Endothelial cell of umbilical vein (primary cell): ENCODE measurements at regions not wholly inside any gene's neighbourhood (a gene's known extent, or its start where the extent isn't known, plus 50 kb on each side); places are given as distances from the start of the nearest gene placed in this dataset.

Experiments used
- BruUV-seq: library from RNA; stranded (reverse); fragments of 400-500 nt; replicated peaks from 2 replicates; lab custom pipeline; 2021; lab: Mats Ljungman, UMichigan
- CTCF ChIA-PET: fragments of 300-600, 350-600 bp; sonication (Branson Sonifier 250); formaldehyde crosslinking; loops from one replicate; lab custom pipeline; 2021; ENCODE audit warnings: antibody characterized with exemption, inconsistent platforms; lab: Charles Lee
- POLR2A ChIA-PET: fragments of 300-600, 350-600 bp; sonication (Branson Sonifier 250); formaldehyde crosslinking; loops from one replicate; lab custom pipeline; 2021; ENCODE audit warnings: antibody characterized with exemption, inconsistent platforms; lab: Charles Lee
- DNase-seq: peaks from one replicate; pipeline ENCODE4 v3.0.0-alpha.2; 2011; ENCODE audit warnings: low read depth, low spot score
- FAIRE-seq: peaks from 2 replicates; lab custom pipeline; 2011; peaks lifted over from hg19 to GRCh38; lab: Jason Lieb, UNC
- H2AFZ ChIP-seq: 2 replicates; pipeline ENCODE4 v1.6.0; 2012; ENCODE audit warnings: low read depth, low read length, control low read depth, inconsistent platforms
- H3K27ac ChIP-seq: 2 replicates; pipeline ENCODE4 v1.5.1; 2011; ENCODE audit warnings: low read depth, mild to moderate bottlenecking, control low read depth, low read length, moderate library complexity; ENCODE audit not compliant: insufficient read depth
- H3K27me3 ChIP-seq, 2 experiments: 2 replicates each; pipeline versions ENCODE4 v1.6.0 to v1.6.1; 2011; ENCODE audit warnings: low read length in 2 of 2, mixed read lengths in 1 of 2; ENCODE audit not compliant: control insufficient read depth in 2 of 2, insufficient read depth in 2 of 2
- H3K36me3 ChIP-seq, 2 experiments: 2 replicates in 1 of 2; 3 replicates in 1 of 2; pipeline ENCODE4 v1.5.1; 2011; ENCODE audit warnings: low read length in 2 of 2, mild to moderate bottlenecking in 1 of 2, moderate library complexity in 1 of 2; ENCODE audit not compliant: control insufficient read depth in 2 of 2, insufficient read depth in 2 of 2; ENCODE audit errors: extremely low read depth in 1 of 2
- H3K4me1 ChIP-seq: 3 replicates; pipeline ENCODE4 v1.5.1; 2011; ENCODE audit warnings: mild to moderate bottlenecking, low read length; ENCODE audit not compliant: control insufficient read depth, insufficient read depth; ENCODE audit errors: extremely low read depth
- H3K4me2 ChIP-seq: 2 replicates; pipeline ENCODE4 v1.6.1; 2011; ENCODE audit warnings: low read length, control low read depth, mixed read lengths; ENCODE audit not compliant: insufficient read depth
- H3K4me3 ChIP-seq, 3 experiments: fragments of 200-600 bp in 1 of 3; sonication (generic), shearing (Covaris generic) in 1 of 3; replicated peaks in 1 of 3; 2 replicates each; pipeline ENCODE4 v1.5.1; 2011 to 2016; ENCODE audit warnings: control low read depth in 3 of 3, low read length in 3 of 3, mild to moderate bottlenecking in 2 of 3, inconsistent platforms in 1 of 3, low read depth in 1 of 3, moderate library complexity in 1 of 3; ENCODE audit not compliant: insufficient read depth in 1 of 3
- H3K79me2 ChIP-seq: 2 replicates; pipeline ENCODE4 v1.6.0; 2012; ENCODE audit warnings: low read length, inconsistent platforms; ENCODE audit not compliant: control insufficient read depth, insufficient read depth
- H3K9ac ChIP-seq: replicated peaks from 2 replicates; pipeline ENCODE3; 2011; ENCODE audit warnings: low read length, control low read depth; ENCODE audit not compliant: insufficient read depth; ENCODE audit errors: extremely low read depth
- H3K9me1 ChIP-seq: replicated peaks from 3 replicates; pipeline ENCODE4 v1.6.0; 2011; ENCODE audit warnings: mild to moderate bottlenecking, low read length; ENCODE audit not compliant: control insufficient read depth, insufficient read depth; ENCODE audit errors: extremely low read depth
- H3K9me3 ChIP-seq: replicated peaks from 2 replicates; pipeline ENCODE4 v1.5.1; 2012; ENCODE audit warnings: low read length, inconsistent platforms; ENCODE audit not compliant: control insufficient read depth, insufficient read depth
- H4K20me1 ChIP-seq: replicated peaks from 2 replicates; pipeline ENCODE3; 2011; ENCODE audit warnings: mild to moderate bottlenecking, low read length; ENCODE audit not compliant: control insufficient read depth, insufficient read depth; ENCODE audit errors: extremely low read depth
- CTCF ChIP-seq, 2 donors: IDR thresholded peaks; 1 replicate in 1 of 2; 2 replicates in 1 of 2; pipeline ENCODE4 v1.5.1; 2011; ENCODE audit warnings: low read length in 2 of 2, mild to moderate bottlenecking in 2 of 2, moderate library complexity in 2 of 2, control low read depth in 1 of 2, inconsistent platforms in 1 of 2, low read depth in 1 of 2; ENCODE audit not compliant: insufficient read depth in 1 of 2; ENCODE audit errors: extremely low read depth in 1 of 2
- JUN ChIP-seq: IDR thresholded peaks from 2 replicates; pipeline ENCODE4 v1.6.1; 2011; ENCODE audit warnings: borderline replicate concordance, low read depth; ENCODE audit not compliant: insufficient read length, insufficient read depth
- MYC ChIP-seq: IDR thresholded peaks from one replicate; pipeline ENCODE4 v1.6.1; 2011; ENCODE audit warnings: mild to moderate bottlenecking, low read depth, low read length
- POLR2A ChIP-seq: IDR thresholded peaks from 2 replicates; pipeline ENCODE4 v1.6.1; 2012; ENCODE audit warnings: low read depth, mild to moderate bottlenecking, control low read depth, low read length
- dilution Hi-C: fragments of 300-500 bp; cut with MboI; formaldehyde crosslinking; loops from one replicate; pipeline ENCODE4 v1.15.0; 2019; ENCODE audit warnings: low sequenced_read_pairs; ENCODE audit not compliant: extremely low pct_ligation_motif_present
- intact Hi-C: fragments of 100-400 bp; cut with micrococcal nuclease; formaldehyde crosslinking; loops from one replicate; pipeline ENCODE4 v1.10.0; 2022

DNA sequence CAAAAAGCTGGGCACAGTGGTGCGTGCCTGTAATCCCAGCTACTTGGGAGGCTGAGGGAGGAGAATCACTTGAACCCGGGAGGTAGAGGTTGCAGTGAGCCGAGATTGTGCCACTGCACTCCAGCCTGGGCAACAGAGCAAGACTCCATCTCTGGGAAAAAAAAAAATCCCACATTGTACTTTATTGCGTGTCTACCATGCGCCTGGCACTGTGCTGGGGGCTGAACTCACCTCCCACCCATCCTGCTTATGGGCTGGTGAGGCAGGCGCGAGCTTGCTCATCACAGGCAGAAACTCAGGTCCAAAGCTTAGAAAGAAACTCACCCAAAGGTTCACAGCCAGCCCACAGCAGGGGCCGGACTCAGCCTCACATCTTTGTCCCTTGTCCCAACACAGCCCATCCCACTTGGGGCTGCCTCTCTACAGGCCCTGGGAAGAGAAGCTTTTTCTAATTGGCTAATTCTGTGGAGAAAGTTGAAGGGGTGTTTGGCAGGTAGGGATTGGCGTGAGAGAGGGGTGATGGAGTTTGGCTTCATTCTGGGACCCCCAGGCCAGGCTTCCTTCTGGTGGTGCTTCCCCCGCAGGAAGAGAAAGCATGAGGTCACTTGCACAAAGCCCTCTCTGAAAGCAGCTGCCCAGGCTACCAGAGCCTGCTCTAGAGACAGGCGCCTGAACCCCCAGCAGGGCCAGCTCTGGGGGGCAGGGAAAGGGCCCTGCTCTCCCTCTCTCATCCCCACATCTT lies 122.6 kb upstream of the SMAD3 start:
- BruUV-seq = no TSS peak
- TF ChIP-seq CTCF (IDR thresholded peaks at IDR 0.05; ENCODE audit: extremely low read depth in 1 of 2, insufficient read depth in 1 of 2, low read depth in 1 of 2, low read length in 2 of 2) = no peak
- TF ChIP-seq POLR2A = no peak
- TF ChIP-seq JUN = no peak
- no peak for TF ChIP-seq MYC
- FAIRE-seq = peak; percentile 26
- H3K36me3 ChIP-seq = no peaks in the 10 kb centered on the region
- no peak overlapping the region for H2AFZ ChIP-seq
- H3K27me3 ChIP-seq = peaks cover 0 to 3% of the 10 kb centered on the region in 2 experiments
- DNase-seq = no peak
- intact Hi-C loops (no loop called here), dilution Hi-C loops (loop anchor here (25.0 kb wide), 1 partner anchor 494 kb away; no protein-coding TSS in a partner anchor)
- no peaks in the 10 kb centered on the region for H3K9me3 ChIP-seq
- ChIA-PET CTCF (interaction anchor here (0.7 to 1.7 kb wide), 3 partner anchors 95 to 361 kb away, joined by 3 to 7 read pairs (median 4); no protein-coding TSS in a partner anchor), POLR2A (no interaction called here)
- no peaks in the 10 kb centered on the region for H4K20me1 ChIP-seq
- H3K27ac ChIP-seq = no peak overlapping the region
- no peak overlapping the region for H3K4me2 ChIP-seq
- H3K79me2 ChIP-seq = no peaks in the 10 kb centered on the region
- H3K4me3 ChIP-seq = no peak overlapping the region
- peaks cover 4% of the 10 kb centered on the region for H3K4me1 ChIP-seq
- no peaks in the 10 kb centered on the region for H3K9me1 ChIP-seq
- H3K9ac ChIP-seq = no peak overlapping the region
